H1 (cell line): ENCODE measurements at regions not wholly inside any gene's neighbourhood (a gene's known extent, or its start where the extent isn't known, plus 50 kb on each side); places are given as distances from the start of the nearest gene placed in this dataset.

Experiments used
- HDAC2 ChIP-seq, 2 experiments: fragments of 300-600 bp in 1 of 2; sonication (generic) in 1 of 2; IDR thresholded peaks; 2 replicates each; pipeline ENCODE4 v1.6.1; 2011 to 2012; ENCODE audit warnings: low read depth in 2 of 2, low read length in 2 of 2, mild to moderate bottlenecking in 2 of 2, moderate library complexity in 2 of 2, borderline replicate concordance in 1 of 2, inconsistent platforms in 1 of 2
- TF ChIP-seq, protein P1 (sequence below), 3 experiments: IDR thresholded peaks; 1 replicate in 2 of 3; 2 replicates in 1 of 3; pipeline versions ENCODE4 v1.5.1 to v1.6.1; 2011; ENCODE audit warnings: low read length in 3 of 3, mild to moderate bottlenecking in 3 of 3, inconsistent platforms in 2 of 3, low read depth in 1 of 3, moderate library complexity in 1 of 3; ENCODE audit not compliant: insufficient read depth in 1 of 3; ENCODE audit errors: control extremely low read depth in 1 of 3

DNA sequence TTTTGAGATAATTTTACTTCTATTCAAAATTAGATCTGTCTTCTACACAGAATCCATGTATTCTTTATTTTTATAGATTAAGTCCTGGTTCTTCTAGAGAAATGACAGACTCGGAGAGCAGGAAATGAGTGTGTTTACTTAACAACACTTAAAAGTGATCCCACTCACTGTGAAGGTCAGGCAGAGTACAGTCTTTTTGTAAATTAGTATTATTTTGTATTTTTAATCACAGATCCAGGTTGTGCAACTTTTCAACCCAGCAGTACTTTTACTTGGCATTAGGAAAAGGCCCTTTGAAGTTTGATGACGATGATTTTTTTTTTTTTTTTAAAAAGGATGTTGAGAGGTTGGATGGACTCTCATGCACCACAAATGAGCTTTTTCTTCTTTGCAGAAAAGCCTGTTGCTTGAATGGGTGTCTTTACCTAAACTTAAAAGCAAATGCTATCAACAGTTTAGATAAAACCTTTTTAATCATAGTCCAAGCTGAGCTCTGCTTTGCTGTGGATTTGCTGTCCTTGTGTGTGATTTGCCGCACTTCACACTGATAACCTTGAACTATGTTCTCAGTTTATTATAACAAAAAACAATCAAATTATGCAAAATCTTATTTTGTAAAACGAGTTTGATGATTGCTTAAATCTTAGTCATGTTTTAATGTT is 114.1 kb downstream of the MXRA5 start (continued):
- TF ChIP-seq, protein P1, sequence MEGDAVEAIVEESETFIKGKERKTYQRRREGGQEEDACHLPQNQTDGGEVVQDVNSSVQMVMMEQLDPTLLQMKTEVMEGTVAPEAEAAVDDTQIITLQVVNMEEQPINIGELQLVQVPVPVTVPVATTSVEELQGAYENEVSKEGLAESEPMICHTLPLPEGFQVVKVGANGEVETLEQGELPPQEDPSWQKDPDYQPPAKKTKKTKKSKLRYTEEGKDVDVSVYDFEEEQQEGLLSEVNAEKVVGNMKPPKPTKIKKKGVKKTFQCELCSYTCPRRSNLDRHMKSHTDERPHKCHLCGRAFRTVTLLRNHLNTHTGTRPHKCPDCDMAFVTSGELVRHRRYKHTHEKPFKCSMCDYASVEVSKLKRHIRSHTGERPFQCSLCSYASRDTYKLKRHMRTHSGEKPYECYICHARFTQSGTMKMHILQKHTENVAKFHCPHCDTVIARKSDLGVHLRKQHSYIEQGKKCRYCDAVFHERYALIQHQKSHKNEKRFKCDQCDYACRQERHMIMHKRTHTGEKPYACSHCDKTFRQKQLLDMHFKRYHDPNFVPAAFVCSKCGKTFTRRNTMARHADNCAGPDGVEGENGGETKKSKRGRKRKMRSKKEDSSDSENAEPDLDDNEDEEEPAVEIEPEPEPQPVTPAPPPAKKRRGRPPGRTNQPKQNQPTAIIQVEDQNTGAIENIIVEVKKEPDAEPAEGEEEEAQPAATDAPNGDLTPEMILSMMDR (IDR thresholded peaks at IDR 0.05; ENCODE audit: control extremely low read depth in 1 of 3, insufficient read depth in 1 of 3, low read depth in 1 of 3, low read length in 3 of 3), result no peak
- TF ChIP-seq HDAC2 (IDR thresholded peaks at IDR 0.05; ENCODE audit: borderline replicate concordance in 1 of 2, low read depth in 2 of 2, low read length in 2 of 2), result no peak
